ENCODE measurements at regions not wholly inside any gene's neighbourhood (a gene's known extent, or its start where the extent isn't known, plus 50 kb on each side); places are given as distances from the start of the nearest gene placed in this dataset.

DNA sequence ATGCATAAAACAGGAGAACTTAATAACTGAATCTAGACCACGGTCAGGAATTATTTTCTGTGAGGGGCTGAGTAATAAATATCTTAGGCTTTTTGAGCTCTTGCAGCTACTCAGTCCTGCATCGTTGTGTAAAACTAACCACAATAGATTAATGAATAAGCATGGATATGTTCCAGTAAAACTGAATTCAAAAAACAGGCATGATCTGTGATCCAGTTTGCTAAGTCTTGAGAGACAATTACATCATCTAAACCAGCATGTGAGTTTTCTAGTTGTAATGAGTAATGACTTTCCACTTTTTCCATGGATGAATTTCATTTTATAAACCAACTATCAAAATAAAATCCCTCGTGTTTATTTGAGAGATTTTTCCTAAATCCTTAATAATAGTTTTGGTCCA lies 336.8 kb downstream of the RFPL4B start:
- TF ChIP-seq POLR2AphosphoS5 (IDR thresholded peaks at IDR 0.05; ENCODE audit: insufficient read depth, low read depth, low read length), result no peak
- TF ChIP-seq, protein P1, sequence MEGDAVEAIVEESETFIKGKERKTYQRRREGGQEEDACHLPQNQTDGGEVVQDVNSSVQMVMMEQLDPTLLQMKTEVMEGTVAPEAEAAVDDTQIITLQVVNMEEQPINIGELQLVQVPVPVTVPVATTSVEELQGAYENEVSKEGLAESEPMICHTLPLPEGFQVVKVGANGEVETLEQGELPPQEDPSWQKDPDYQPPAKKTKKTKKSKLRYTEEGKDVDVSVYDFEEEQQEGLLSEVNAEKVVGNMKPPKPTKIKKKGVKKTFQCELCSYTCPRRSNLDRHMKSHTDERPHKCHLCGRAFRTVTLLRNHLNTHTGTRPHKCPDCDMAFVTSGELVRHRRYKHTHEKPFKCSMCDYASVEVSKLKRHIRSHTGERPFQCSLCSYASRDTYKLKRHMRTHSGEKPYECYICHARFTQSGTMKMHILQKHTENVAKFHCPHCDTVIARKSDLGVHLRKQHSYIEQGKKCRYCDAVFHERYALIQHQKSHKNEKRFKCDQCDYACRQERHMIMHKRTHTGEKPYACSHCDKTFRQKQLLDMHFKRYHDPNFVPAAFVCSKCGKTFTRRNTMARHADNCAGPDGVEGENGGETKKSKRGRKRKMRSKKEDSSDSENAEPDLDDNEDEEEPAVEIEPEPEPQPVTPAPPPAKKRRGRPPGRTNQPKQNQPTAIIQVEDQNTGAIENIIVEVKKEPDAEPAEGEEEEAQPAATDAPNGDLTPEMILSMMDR (IDR thresholded peaks at IDR 0.05; ENCODE audit: extremely low read depth in 1 of 2, insufficient read depth in 1 of 2, low read depth in 1 of 2, low read length in 2 of 2), result no peak
- TF ChIP-seq POLR2A (IDR thresholded peaks at IDR 0.05; ENCODE audit: low read depth, low read length), result no peak
- no peak for TF ChIP-seq GATA2 (IDR thresholded peaks at IDR 0.05; ENCODE audit: insufficient read depth, insufficient read length, low read depth, low read length)
- no peak for TF ChIP-seq MYC (IDR thresholded peaks at IDR 0.05; ENCODE audit: low read depth, low read length)

Data from endothelial cell of umbilical vein (primary cell).